ENCODE measurements at regions not wholly inside any gene's neighbourhood (a gene's known extent, or its start where the extent isn't known, plus 50 kb on each side); places are given as distances from the start of the nearest gene placed in this dataset.
A peak's percentile ranks its signal among the peaks of the same experiment; 100 is the strongest.

DNA sequence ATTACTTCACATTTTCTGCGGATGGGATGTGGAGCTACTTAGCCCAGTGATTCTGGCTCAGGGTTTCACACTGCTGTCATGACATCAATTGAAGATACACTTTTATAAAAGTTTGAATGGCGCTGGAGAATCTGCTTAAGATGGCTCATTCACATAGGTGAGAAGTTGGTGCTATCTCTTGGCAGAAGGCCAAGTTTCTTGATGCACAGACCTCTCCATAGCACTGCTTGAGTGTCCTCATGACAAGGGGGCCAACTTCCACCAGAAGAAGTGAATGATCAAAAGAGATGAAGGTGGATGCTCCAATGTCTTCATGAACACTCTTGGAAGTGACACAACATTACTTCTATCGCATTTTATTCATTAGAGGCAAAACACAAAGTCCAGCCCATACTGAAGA, 403.7 kb upstream of the CCNG1 start:
- Histone ChIP-seq H3K27ac (ENCODE audit: low read depth in 2 of 2, low read length in 1 of 2) (no peak overlapping the region), H3K9me2 (no peaks in the 10 kb centered on the region), H3K4me3 (ENCODE audit: low read depth in 2 of 2, low read length in 1 of 2) (no peak overlapping the region), H3K9ac (no peak overlapping the region), H3K79me2 (ENCODE audit: insufficient read depth) (no peaks in the 10 kb centered on the region), H4K20me1 (ENCODE audit: insufficient read depth) (no peaks in the 10 kb centered on the region), H3K4me1 (ENCODE audit: control insufficient read depth in 1 of 2, insufficient read depth in 2 of 2, low read depth in 1 of 2, low read length in 1 of 2) (no peaks in the 10 kb centered on the region), H2AFZ (ENCODE audit: low read depth) (no peak overlapping the region), H3K27me3 (ENCODE audit: insufficient read depth) (no peaks in the 10 kb centered on the region), H3K4me2 (no peak overlapping the region), H3F3A (replicated peaks; ENCODE audit: insufficient read depth) (no peaks in the 10 kb centered on the region), H3K36me3 (replicated peaks in 1 of 2; ENCODE audit: control insufficient read depth in 1 of 2, insufficient read depth in 2 of 2, low read length in 1 of 2) (no peaks in the 10 kb centered on the region), H3K9me3 (no peaks in the 10 kb centered on the region)
- POLR2A ChIA-PET = no interaction called here
- 11% methylated on average over 3 of the region's 3 CpGs for WGBS (ENCODE audit: low lambda C conversion rate)
- TF ChIP-seq, protein P1, sequence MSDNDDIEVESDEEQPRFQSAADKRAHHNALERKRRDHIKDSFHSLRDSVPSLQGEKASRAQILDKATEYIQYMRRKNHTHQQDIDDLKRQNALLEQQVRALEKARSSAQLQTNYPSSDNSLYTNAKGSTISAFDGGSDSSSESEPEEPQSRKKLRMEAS (IDR thresholded peaks at IDR 0.05; ENCODE audit: low read depth) = no peak
- CTCF ChIA-PET = no interaction called here
- no peak for DNase-seq

DNA sequence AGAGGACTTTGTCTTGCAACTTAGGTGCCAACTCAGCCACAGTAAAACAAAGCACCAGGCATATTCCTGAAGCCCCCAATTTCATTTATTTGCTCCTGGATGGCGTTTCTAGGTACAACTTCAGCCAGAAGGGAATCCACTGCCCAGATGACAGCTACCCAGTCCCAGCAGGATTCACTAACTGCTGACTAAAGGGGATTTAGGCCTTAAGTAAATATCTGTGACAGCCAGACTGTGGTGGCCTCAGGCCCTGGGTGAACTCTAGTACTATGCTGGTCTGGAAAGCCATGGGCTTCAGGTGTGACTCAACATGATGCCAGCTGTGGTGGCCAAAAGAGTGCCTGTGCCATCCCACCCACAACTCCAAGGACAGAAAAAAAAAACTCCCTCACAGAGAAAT, 396.1 kb upstream of the CCNG1 start:
- Histone ChIP-seq H3F3A (replicated peaks; ENCODE audit: insufficient read depth) (no peaks in the 10 kb centered on the region), H3K27me3 (ENCODE audit: insufficient read depth) (no peaks in the 10 kb centered on the region), H4K20me1 (ENCODE audit: insufficient read depth) (no peaks in the 10 kb centered on the region), H3K4me2 (no peak overlapping the region), H3K27ac (ENCODE audit: low read depth in 2 of 2, low read length in 1 of 2) (no peak overlapping the region), H3K9ac (no peak overlapping the region), H3K36me3 (replicated peaks in 1 of 2; ENCODE audit: control insufficient read depth in 1 of 2, insufficient read depth in 2 of 2, low read length in 1 of 2) (no peaks in the 10 kb centered on the region), H3K4me3 (ENCODE audit: low read depth in 2 of 2, low read length in 1 of 2) (no peak overlapping the region), H3K9me3 (0 out of 2 replicates have a peak, but pooled peaks cover 3% of the 10 kb centered on the region), H3K4me1 (ENCODE audit: control insufficient read depth in 1 of 2, insufficient read depth in 2 of 2, low read depth in 1 of 2, low read length in 1 of 2) (no peaks in the 10 kb centered on the region), H3K9me2 (no peaks in the 10 kb centered on the region; the same call in 1 of the 2 replicates), H2AFZ (ENCODE audit: low read depth) (no peak overlapping the region), H3K79me2 (ENCODE audit: insufficient read depth) (no peaks in the 10 kb centered on the region)
- TF ChIP-seq NRF1 (IDR thresholded peaks at IDR 0.05; ENCODE audit: low read depth, low read length) = no peak
- TF ChIP-seq, protein P2, sequence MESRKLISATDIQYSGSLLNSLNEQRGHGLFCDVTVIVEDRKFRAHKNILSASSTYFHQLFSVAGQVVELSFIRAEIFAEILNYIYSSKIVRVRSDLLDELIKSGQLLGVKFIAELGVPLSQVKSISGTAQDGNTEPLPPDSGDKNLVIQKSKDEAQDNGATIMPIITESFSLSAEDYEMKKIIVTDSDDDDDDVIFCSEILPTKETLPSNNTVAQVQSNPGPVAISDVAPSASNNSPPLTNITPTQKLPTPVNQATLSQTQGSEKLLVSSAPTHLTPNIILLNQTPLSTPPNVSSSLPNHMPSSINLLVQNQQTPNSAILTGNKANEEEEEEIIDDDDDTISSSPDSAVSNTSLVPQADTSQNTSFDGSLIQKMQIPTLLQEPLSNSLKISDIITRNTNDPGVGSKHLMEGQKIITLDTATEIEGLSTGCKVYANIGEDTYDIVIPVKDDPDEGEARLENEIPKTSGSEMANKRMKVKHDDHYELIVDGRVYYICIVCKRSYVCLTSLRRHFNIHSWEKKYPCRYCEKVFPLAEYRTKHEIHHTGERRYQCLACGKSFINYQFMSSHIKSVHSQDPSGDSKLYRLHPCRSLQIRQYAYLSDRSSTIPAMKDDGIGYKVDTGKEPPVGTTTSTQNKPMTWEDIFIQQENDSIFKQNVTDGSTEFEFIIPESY (IDR thresholded peaks at IDR 0.05; ENCODE audit: borderline replicate concordance, low read depth) = no peak
- TF ChIP-seq SMC3 (IDR thresholded peaks at IDR 0.05; ENCODE audit: low read depth, low read length) = no peak
- TF ChIP-seq RXRA (IDR thresholded peaks at IDR 0.05; ENCODE audit: borderline replicate concordance, low read depth) = no peak
- no peak for TF ChIP-seq FOXJ3 (CRISPR knock-in tag; IDR thresholded peaks at IDR 0.05)
- TF ChIP-seq, protein P3, sequence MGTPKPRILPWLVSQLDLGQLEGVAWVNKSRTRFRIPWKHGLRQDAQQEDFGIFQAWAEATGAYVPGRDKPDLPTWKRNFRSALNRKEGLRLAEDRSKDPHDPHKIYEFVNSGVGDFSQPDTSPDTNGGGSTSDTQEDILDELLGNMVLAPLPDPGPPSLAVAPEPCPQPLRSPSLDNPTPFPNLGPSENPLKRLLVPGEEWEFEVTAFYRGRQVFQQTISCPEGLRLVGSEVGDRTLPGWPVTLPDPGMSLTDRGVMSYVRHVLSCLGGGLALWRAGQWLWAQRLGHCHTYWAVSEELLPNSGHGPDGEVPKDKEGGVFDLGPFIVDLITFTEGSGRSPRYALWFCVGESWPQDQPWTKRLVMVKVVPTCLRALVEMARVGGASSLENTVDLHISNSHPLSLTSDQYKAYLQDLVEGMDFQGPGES (IDR thresholded peaks at IDR 0.05; ENCODE audit: low read depth, low read length) = no peak
- TF ChIP-seq EZH2phosphoT487 (IDR thresholded peaks at IDR 0.05; ENCODE audit: borderline replicate concordance, low read depth) = no peak
- WGBS (ENCODE audit: low lambda C conversion rate) = 0% methylated on average over 1 of the region's 1 CpG
- ChIA-PET CTCF (no interaction called here), POLR2A (no interaction called here)
- DNase-seq = no peak

DNA sequence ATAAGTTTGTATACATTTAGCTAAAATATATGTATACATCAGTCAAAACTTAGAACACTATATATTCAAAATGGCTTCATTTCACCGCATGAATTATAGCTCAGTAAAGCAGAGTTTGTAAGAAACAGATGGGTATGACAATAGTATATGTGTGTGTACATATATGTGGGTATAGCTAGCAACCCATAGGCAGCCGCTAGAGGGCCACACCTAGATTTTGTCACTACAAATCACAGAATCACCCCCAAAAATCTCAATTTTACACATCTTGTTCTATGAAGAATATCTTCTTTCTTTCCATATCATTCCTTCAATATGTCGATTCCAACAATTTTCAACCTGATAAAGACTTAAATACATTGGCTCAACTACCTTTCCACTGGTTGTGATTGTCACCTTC, 357.8 kb upstream of the CCNG1 start:
- Histone ChIP-seq H3K9me2 (no peaks in the 10 kb centered on the region), H2AFZ (ENCODE audit: low read depth) (no peak overlapping the region), H3K9me3 (no peaks in the 10 kb centered on the region), H3K4me1 (ENCODE audit: control insufficient read depth in 1 of 2, insufficient read depth in 2 of 2, low read depth in 1 of 2, low read length in 1 of 2) (no peaks in the 10 kb centered on the region), H3K79me2 (ENCODE audit: insufficient read depth) (no peaks in the 10 kb centered on the region), H3K27me3 (ENCODE audit: insufficient read depth) (no peaks in the 10 kb centered on the region), H3K9ac (no peak overlapping the region), H3K4me3 (ENCODE audit: low read depth in 2 of 2, low read length in 1 of 2) (no peak overlapping the region), H3K36me3 (replicated peaks in 1 of 2; ENCODE audit: control insufficient read depth in 1 of 2, insufficient read depth in 2 of 2, low read length in 1 of 2) (no peaks in the 10 kb centered on the region), H4K20me1 (ENCODE audit: insufficient read depth) (no peaks in the 10 kb centered on the region), H3F3A (replicated peaks; ENCODE audit: insufficient read depth) (no peaks in the 10 kb centered on the region), H3K4me2 (no peak overlapping the region), H3K27ac (ENCODE audit: low read depth in 2 of 2, low read length in 1 of 2) (no peak overlapping the region)
- WGBS (ENCODE audit: low lambda C conversion rate) = 16% methylated on average over 3 of the region's 3 CpGs
- peak; percentile 1 for DNase-seq
- ChIA-PET CTCF (interaction anchor here (0.7 to 2.3 kb wide), 9 partner anchors 11 to 329 kb away, joined by 3 to 12 read pairs (median 3); no protein-coding TSS in a partner anchor), POLR2A (no interaction called here)
- TF ChIP-seq, protein P1 (IDR thresholded peaks at IDR 0.05; ENCODE audit: low read depth) = no peak
- TF ChIP-seq MXI1 (IDR thresholded peaks at IDR 0.05; ENCODE audit: low read depth, low read length) = no peak
- TF ChIP-seq, protein P4, sequence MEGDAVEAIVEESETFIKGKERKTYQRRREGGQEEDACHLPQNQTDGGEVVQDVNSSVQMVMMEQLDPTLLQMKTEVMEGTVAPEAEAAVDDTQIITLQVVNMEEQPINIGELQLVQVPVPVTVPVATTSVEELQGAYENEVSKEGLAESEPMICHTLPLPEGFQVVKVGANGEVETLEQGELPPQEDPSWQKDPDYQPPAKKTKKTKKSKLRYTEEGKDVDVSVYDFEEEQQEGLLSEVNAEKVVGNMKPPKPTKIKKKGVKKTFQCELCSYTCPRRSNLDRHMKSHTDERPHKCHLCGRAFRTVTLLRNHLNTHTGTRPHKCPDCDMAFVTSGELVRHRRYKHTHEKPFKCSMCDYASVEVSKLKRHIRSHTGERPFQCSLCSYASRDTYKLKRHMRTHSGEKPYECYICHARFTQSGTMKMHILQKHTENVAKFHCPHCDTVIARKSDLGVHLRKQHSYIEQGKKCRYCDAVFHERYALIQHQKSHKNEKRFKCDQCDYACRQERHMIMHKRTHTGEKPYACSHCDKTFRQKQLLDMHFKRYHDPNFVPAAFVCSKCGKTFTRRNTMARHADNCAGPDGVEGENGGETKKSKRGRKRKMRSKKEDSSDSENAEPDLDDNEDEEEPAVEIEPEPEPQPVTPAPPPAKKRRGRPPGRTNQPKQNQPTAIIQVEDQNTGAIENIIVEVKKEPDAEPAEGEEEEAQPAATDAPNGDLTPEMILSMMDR (IDR thresholded peaks at IDR 0.05) = peak; percentile 57
- TF ChIP-seq RXRA (IDR thresholded peaks at IDR 0.05; ENCODE audit: borderline replicate concordance, low read depth) = no peak
- TF ChIP-seq MEF2A (IDR thresholded peaks at IDR 0.05; ENCODE audit: borderline replicate concordance, low read depth) = no peak
- no peak for TF ChIP-seq FOXJ3 (CRISPR knock-in tag; IDR thresholded peaks at IDR 0.05)
- peak; percentile 19; the same call in 1 of the 2 replicates for TF ChIP-seq RAD21 (IDR thresholded peaks at IDR 0.05; ENCODE audit: low read length)
- TF ChIP-seq SMC3 (IDR thresholded peaks at IDR 0.05; ENCODE audit: low read depth, low read length) = peak; percentile 31; the same call in 1 of the 2 replicates
- TF ChIP-seq FOXM1 (IDR thresholded peaks at IDR 0.05; ENCODE audit: low read depth) = no peak
- no peak for TF ChIP-seq EZH2phosphoT487 (IDR thresholded peaks at IDR 0.05; ENCODE audit: borderline replicate concordance, low read depth)
- no peak for TF ChIP-seq TCF12 (IDR thresholded peaks at IDR 0.05)

Data from SK-N-SH (cell line).